WTC11 (cell line): ENCODE measurements at regions not wholly inside any gene's neighbourhood (a gene's known extent, or its start where the extent isn't known, plus 50 kb on each side); places are given as distances from the start of the nearest gene placed in this dataset.

Experiments used
- ATAC-seq: fragments of 200-7000 bp; cut with Tn5 transposase; 2 replicates; pipeline ENCODE4 v1.10.0; 2021; ENCODE audit warnings: mild to moderate bottlenecking, moderate library complexity
- CTCF ChIA-PET: fragments of 300-600 bp; sonication (Branson Sonifier 250); formaldehyde crosslinking; loops from one replicate; lab custom pipeline; 2021; ENCODE audit warnings: antibody characterized with exemption; lab: Charles Lee
- POLR2A ChIA-PET: fragments of 350-600 bp; sonication (Branson Sonifier 250); formaldehyde crosslinking; loops from one replicate; lab custom pipeline; 2021; ENCODE audit warnings: antibody characterized with exemption; lab: Charles Lee
- DNase-seq: peaks from one replicate; pipeline ENCODE4 v3.0.0; 2021; ENCODE audit warnings: low spot score
- H3K27ac Mint-ChIP-seq: 2 replicates; pipeline ENCODE4 v1.8.0; 2021; ENCODE audit warnings: mixed read lengths
- H3K27me3 Mint-ChIP-seq: 2 replicates; pipeline ENCODE4 v1.8.0; 2021; ENCODE audit warnings: low read depth, mild to moderate bottlenecking, moderate library complexity, mixed read lengths
- H3K36me3 Mint-ChIP-seq: 2 replicates; pipeline ENCODE4 v1.8.0; 2021; ENCODE audit warnings: mixed read lengths
- H3K4me1 Mint-ChIP-seq: 2 replicates; pipeline ENCODE4 v1.8.0; 2022; ENCODE audit warnings: mixed read lengths
- H3K4me3 Mint-ChIP-seq: 2 replicates; pipeline ENCODE4 v1.8.0; 2021; ENCODE audit warnings: mild to moderate bottlenecking, moderate library complexity, mixed read lengths
- H3K9me3 Mint-ChIP-seq: 2 replicates; pipeline ENCODE4 v1.8.0; 2021; ENCODE audit warnings: mixed read lengths
- CBFB ChIP-seq: sonication (generic); formaldehyde crosslinking; IDR thresholded peaks from 2 replicates; pipeline ENCODE4 v1.8.1; 2022; ENCODE audit warnings: mild to moderate bottlenecking, low read depth, missing genetic modification reagents
- CREB1 ChIP-seq: sonication (generic); formaldehyde crosslinking; IDR thresholded peaks from 2 replicates; pipeline ENCODE4 v1.8.0; 2023; ENCODE audit warnings: mild to moderate bottlenecking, missing genetic modification reagents
- E2F1 ChIP-seq: sonication (generic); formaldehyde crosslinking; IDR thresholded peaks from 2 replicates; pipeline ENCODE4 v1.8.0; 2022; ENCODE audit warnings: mild to moderate bottlenecking, missing genetic modification reagents
- EMX1 ChIP-seq: fragments of 250-450 bp; sonication (Bioruptor Pico); IDR thresholded peaks from 2 replicates; pipeline ENCODE4 v1.8.0; 2021; ENCODE audit warnings: mild to moderate bottlenecking
- ETV6 ChIP-seq: sonication (generic); formaldehyde crosslinking; IDR thresholded peaks from 2 replicates; pipeline ENCODE4 v1.8.1; 2022; ENCODE audit warnings: mild to moderate bottlenecking, missing genetic modification reagents
- GTF2I ChIP-seq: fragments of 250-450 bp; sonication (Bioruptor Pico); conservative IDR thresholded peaks from 2 replicates; pipeline ENCODE4 v1.4.0; 2021; ENCODE audit warnings: mild to moderate bottlenecking
- HMGXB4 ChIP-seq: sonication (generic); formaldehyde crosslinking; IDR thresholded peaks from 2 replicates; pipeline ENCODE4 v1.8.1; 2023; ENCODE audit warnings: mild to moderate bottlenecking, moderate library complexity, missing genetic modification reagents
- MLX ChIP-seq: sonication (generic); formaldehyde crosslinking; IDR thresholded peaks from 2 replicates; pipeline ENCODE4 v1.8.1; 2023; ENCODE audit warnings: mild to moderate bottlenecking, missing genetic modification reagents, moderate library complexity
- MYBL2 ChIP-seq: sonication (generic); formaldehyde crosslinking; IDR thresholded peaks from 2 replicates; pipeline ENCODE4 v1.8.1; 2023; ENCODE audit warnings: mild to moderate bottlenecking, moderate library complexity, missing genetic modification reagents
- NFYB ChIP-seq: sonication (generic); formaldehyde crosslinking; conservative IDR thresholded peaks from 2 replicates; pipeline ENCODE4 v1.8.0; 2022; ENCODE audit warnings: low read depth, missing genetic modification reagents
- NR1H2 ChIP-seq: sonication (generic); formaldehyde crosslinking; IDR thresholded peaks from 2 replicates; pipeline ENCODE4 v1.9.0; 2021; ENCODE audit warnings: mild to moderate bottlenecking, moderate library complexity, missing genetic modification reagents
- PRDM15 ChIP-seq: sonication (generic); formaldehyde crosslinking; IDR thresholded peaks from 2 replicates; pipeline ENCODE4 v1.8.0; 2022; ENCODE audit warnings: missing genetic modification reagents
- PREB ChIP-seq: sonication (generic); formaldehyde crosslinking; IDR thresholded peaks from 2 replicates; pipeline ENCODE4 v1.8.1; 2022; ENCODE audit warnings: mild to moderate bottlenecking, missing genetic modification reagents, moderate library complexity, borderline replicate concordance
- SMAD3 ChIP-seq: sonication (generic); formaldehyde crosslinking; IDR thresholded peaks from 2 replicates; pipeline ENCODE4 v1.8.0; 2022; ENCODE audit warnings: missing genetic modification reagents, mild to moderate bottlenecking, borderline replicate concordance
- STAT6 ChIP-seq: sonication (generic); formaldehyde crosslinking; conservative IDR thresholded peaks from 2 replicates; pipeline ENCODE4 v1.8.1; 2023; ENCODE audit warnings: mild to moderate bottlenecking, low read depth, missing genetic modification reagents, moderate library complexity
- ZBTB21 ChIP-seq: sonication (generic); formaldehyde crosslinking; IDR thresholded peaks from 2 replicates; pipeline ENCODE4 v1.8.1; 2023; ENCODE audit warnings: mild to moderate bottlenecking, missing genetic modification reagents, borderline replicate concordance
- ZNF219 ChIP-seq: sonication (generic); formaldehyde crosslinking; IDR thresholded peaks from 2 replicates; pipeline ENCODE4 v1.8.0; 2023; ENCODE audit warnings: missing genetic modification reagents, mild to moderate bottlenecking, borderline replicate concordance
- ZNF281 ChIP-seq: sonication (generic); formaldehyde crosslinking; IDR thresholded peaks from 2 replicates; pipeline ENCODE4 v1.8.0; 2023; ENCODE audit warnings: mild to moderate bottlenecking, missing genetic modification reagents
- ZNF423 ChIP-seq: fragments of 250-450 bp; sonication (Bioruptor Pico); IDR thresholded peaks from 2 replicates; pipeline ENCODE4 v2.1.2; 2022; ENCODE audit warnings: mild to moderate bottlenecking, moderate library complexity
- ZNF512 ChIP-seq: sonication (generic); formaldehyde crosslinking; IDR thresholded peaks from 2 replicates; pipeline ENCODE4 v1.8.1; 2022; ENCODE audit warnings: missing genetic modification reagents, borderline replicate concordance

- TF ChIP-seq STAT6 (CRISPR knock-in tag) (no peak), SMAD3 (CRISPR knock-in tag) (no peak), HMGXB4 (CRISPR knock-in tag) (no peak), E2F1 (no peak), ZNF512 (CRISPR knock-in tag) (no peak), EMX1 (CRISPR knock-in tag) (no peak)
These were observed 65.9 kb downstream of the DMRTA1 start (continued) for GRCh38 chr9:22512495-22512894.

- Mint-ChIP-seq H3K4me3 (no peak overlapping the region), H3K9me3 (peaks cover 8% of the 10 kb centered on the region), H3K27me3 (no peaks in the 10 kb centered on the region), H3K36me3 (peaks cover 1% of the 10 kb centered on the region; the same call in 1 of the 2 replicates), H3K4me1 (no peaks in the 10 kb centered on the region), H3K27ac (no peak overlapping the region)
- ChIA-PET CTCF (no interaction called here), POLR2A (no interaction called here)
- TF ChIP-seq NFYB (CRISPR knock-in tag), result no peak
- no peak for TF ChIP-seq ZNF281 (CRISPR knock-in tag)
- no peak for TF ChIP-seq PRDM15 (CRISPR knock-in tag)
- TF ChIP-seq GTF2I (CRISPR knock-in tag), result no peak
- no peak for TF ChIP-seq ZBTB21 (CRISPR knock-in tag)
- no peak for TF ChIP-seq PREB (CRISPR knock-in tag)
- TF ChIP-seq CBFB (CRISPR knock-in tag), result no peak
- no peak for TF ChIP-seq MYBL2 (CRISPR knock-in tag)
- TF ChIP-seq MLX (CRISPR knock-in tag), result no peak
- no peak for TF ChIP-seq CREB1 (CRISPR knock-in tag)
- TF ChIP-seq ZNF219 (CRISPR knock-in tag), result no peak
- no peak for TF ChIP-seq ETV6 (CRISPR knock-in tag)
- TF ChIP-seq NR1H2 (CRISPR knock-in tag), result no peak
- no peak for TF ChIP-seq ZNF423
- DNase-seq (no peak), ATAC-seq (no peak)
These were observed 68.2 kb downstream of the DMRTA1 start for GRCh38 chr9:22514871-22515270.
